ENCODE measurements at regions not wholly inside any gene's neighbourhood (a gene's known extent, or its start where the extent isn't known, plus 50 kb on each side); places are given as distances from the start of the nearest gene placed in this dataset.
"Not testable (repeated sequence)": the region's sequence is repeated elsewhere in the genome, so short reads cannot be mapped to it uniquely, and the experiment has no call there.

GRCh38 chr22:35183917-35184316 is 73.4 kb upstream of the HMGXB4 start:
- Histone ChIP-seq H3K27me3 (ENCODE audit: control insufficient read depth in 1 of 2, insufficient read depth in 2 of 2, low read length in 2 of 2) (no peaks in the 10 kb centered on the region), H3K36me3 (ENCODE audit: control insufficient read depth in 2 of 2, insufficient read depth in 2 of 2, low read length in 2 of 2) (no peaks in the 10 kb centered on the region), H3K27ac (ENCODE audit: low read length) (no peak overlapping the region), H3K4me3 (ENCODE audit: low read length in 2 of 2) (no peak overlapping the region), H3K9me3 (ENCODE audit: control insufficient read depth in 2 of 2, low read length in 2 of 2) (peaks cover under 1 to 2% of the 10 kb centered on the region in 2 donors), H3K4me1 (ENCODE audit: control insufficient read depth, insufficient read depth, low read length) (no peaks in the 10 kb centered on the region), H3K9ac (ENCODE audit: low read length in 2 of 2) (no peak overlapping the region)

- H3K4me3 ChIP-seq (ENCODE audit: low read length in 2 of 2), result no peak overlapping the region
- no peaks in the 10 kb centered on the region for H3K36me3 ChIP-seq (ENCODE audit: control insufficient read depth in 2 of 2, insufficient read depth in 2 of 2, low read length in 2 of 2)
- no peak overlapping the region for H3K9ac ChIP-seq (ENCODE audit: low read length in 2 of 2)
- no peak overlapping the region for H3K27ac ChIP-seq (ENCODE audit: low read length)
- H3K4me1 ChIP-seq (ENCODE audit: control insufficient read depth, insufficient read depth, low read length), result no peaks in the 10 kb centered on the region
- H3K9me3 ChIP-seq (ENCODE audit: control insufficient read depth in 2 of 2, low read length in 2 of 2), result peaks cover 6 to 7% of the 10 kb centered on the region in 2 donors
- no peaks in the 10 kb centered on the region for H3K27me3 ChIP-seq (ENCODE audit: control insufficient read depth in 1 of 2, insufficient read depth in 2 of 2, low read length in 2 of 2)
Observed at GRCh38 chr22:35186492-35186891, 70.8 kb upstream of the HMGXB4 start.

GRCh38 chr22:35188930-35189329 is 68.4 kb upstream of the HMGXB4 start:
- H3K36me3 ChIP-seq (ENCODE audit: control insufficient read depth in 2 of 2, insufficient read depth in 2 of 2, low read length in 2 of 2); H3K4me1 ChIP-seq (ENCODE audit: control insufficient read depth, insufficient read depth, low read length); H3K27me3 ChIP-seq (ENCODE audit: control insufficient read depth in 1 of 2, insufficient read depth in 2 of 2, low read length in 2 of 2); H3K27ac ChIP-seq (ENCODE audit: low read length); H3K9ac ChIP-seq (ENCODE audit: low read length in 2 of 2); H3K4me3 ChIP-seq (ENCODE audit: low read length in 2 of 2); H3K9me3 ChIP-seq (ENCODE audit: control insufficient read depth in 2 of 2, low read length in 2 of 2): not testable (repeated sequence)

- no peaks in the 10 kb centered on the region for H3K27me3 ChIP-seq (ENCODE audit: control insufficient read depth in 1 of 2, insufficient read depth in 2 of 2, low read length in 2 of 2)
- no peak overlapping the region for H3K27ac ChIP-seq (ENCODE audit: low read length)
- H3K9ac ChIP-seq (ENCODE audit: low read length in 2 of 2), result no peak overlapping the region
- H3K36me3 ChIP-seq (ENCODE audit: control insufficient read depth in 2 of 2, insufficient read depth in 2 of 2, low read length in 2 of 2), result no peaks in the 10 kb centered on the region
- H3K4me1 ChIP-seq (ENCODE audit: control insufficient read depth, insufficient read depth, low read length), result no peaks in the 10 kb centered on the region
- peaks cover 6 to 7% of the 10 kb centered on the region in 2 donors for H3K9me3 ChIP-seq (ENCODE audit: control insufficient read depth in 2 of 2, low read length in 2 of 2)
- H3K4me3 ChIP-seq (ENCODE audit: low read length in 2 of 2), result no peak overlapping the region
Observed at GRCh38 chr22:35189559-35189958, 67.7 kb upstream of the HMGXB4 start.

- peaks cover 6 to 7% of the 10 kb centered on the region in 2 donors for H3K9me3 ChIP-seq (ENCODE audit: control insufficient read depth in 2 of 2, low read length in 2 of 2)
- no peak overlapping the region for H3K4me3 ChIP-seq (ENCODE audit: low read length in 2 of 2)
- H3K36me3 ChIP-seq (ENCODE audit: control insufficient read depth in 2 of 2, insufficient read depth in 2 of 2, low read length in 2 of 2), result no peaks in the 10 kb centered on the region
- peaks cover 0 to under 1% of the 10 kb centered on the region in 2 donors for H3K27me3 ChIP-seq (ENCODE audit: control insufficient read depth in 1 of 2, insufficient read depth in 2 of 2, low read length in 2 of 2)
- H3K27ac ChIP-seq (ENCODE audit: low read length), result no peak overlapping the region
- no peak overlapping the region for H3K9ac ChIP-seq (ENCODE audit: low read length in 2 of 2)
- H3K4me1 ChIP-seq (ENCODE audit: control insufficient read depth, insufficient read depth, low read length), result no peaks in the 10 kb centered on the region
Observed at GRCh38 chr22:35191412-35191811, 65.9 kb upstream of the HMGXB4 start.

- Histone ChIP-seq H3K4me1 (ENCODE audit: control insufficient read depth, insufficient read depth, low read length) (no peaks in the 10 kb centered on the region), H3K36me3 (ENCODE audit: control insufficient read depth in 2 of 2, insufficient read depth in 2 of 2, low read length in 2 of 2) (no peaks in the 10 kb centered on the region), H3K27ac (ENCODE audit: low read length) (no peak overlapping the region), H3K9ac (ENCODE audit: low read length in 2 of 2) (no peak overlapping the region), H3K27me3 (ENCODE audit: control insufficient read depth in 1 of 2, insufficient read depth in 2 of 2, low read length in 2 of 2) (peaks cover 3 to 4% of the 10 kb centered on the region in 2 donors), H3K9me3 (ENCODE audit: control insufficient read depth in 2 of 2, low read length in 2 of 2) (peaks cover 6 to 7% of the 10 kb centered on the region in 2 donors), H3K4me3 (ENCODE audit: low read length in 2 of 2) (no peak overlapping the region)
Observed at GRCh38 chr22:35192129-35192918, 65.0 kb upstream of the HMGXB4 start.

- H3K4me1 ChIP-seq (ENCODE audit: control insufficient read depth, insufficient read depth, low read length), result no peaks in the 10 kb centered on the region
- no peak overlapping the region for H3K27ac ChIP-seq (ENCODE audit: low read length)
- H3K4me3 ChIP-seq (ENCODE audit: low read length in 2 of 2), result no peak overlapping the region
- no peak overlapping the region for H3K9ac ChIP-seq (ENCODE audit: low read length in 2 of 2)
- peaks cover 0 to 2% of the 10 kb centered on the region in 2 donors for H3K9me3 ChIP-seq (ENCODE audit: control insufficient read depth in 2 of 2, low read length in 2 of 2)
- no peaks in the 10 kb centered on the region for H3K36me3 ChIP-seq (ENCODE audit: control insufficient read depth in 2 of 2, insufficient read depth in 2 of 2, low read length in 2 of 2)
- peaks cover 4 to 14% of the 10 kb centered on the region in 2 donors for H3K27me3 ChIP-seq (ENCODE audit: control insufficient read depth in 1 of 2, insufficient read depth in 2 of 2, low read length in 2 of 2)
Observed at GRCh38 chr22:35195226-35195625, 62.1 kb upstream of the HMGXB4 start.

GRCh38 chr22:35195821-35196220 is 61.5 kb upstream of the HMGXB4 start:
- Histone ChIP-seq H3K4me3 (ENCODE audit: low read length in 2 of 2) (no peak overlapping the region), H3K4me1 (ENCODE audit: control insufficient read depth, insufficient read depth, low read length) (no peaks in the 10 kb centered on the region), H3K9ac (ENCODE audit: low read length in 2 of 2) (no peak overlapping the region), H3K27me3 (ENCODE audit: control insufficient read depth in 1 of 2, insufficient read depth in 2 of 2, low read length in 2 of 2) (peaks cover 4 to 14% of the 10 kb centered on the region in 2 donors), H3K9me3 (ENCODE audit: control insufficient read depth in 2 of 2, low read length in 2 of 2) (peaks cover 0 to 2% of the 10 kb centered on the region in 2 donors), H3K27ac (ENCODE audit: low read length) (no peak overlapping the region), H3K36me3 (ENCODE audit: control insufficient read depth in 2 of 2, insufficient read depth in 2 of 2, low read length in 2 of 2) (no peaks in the 10 kb centered on the region)

- Histone ChIP-seq H3K9me3 (ENCODE audit: control insufficient read depth in 2 of 2, low read length in 2 of 2) (no peaks in the 10 kb centered on the region), H3K9ac (ENCODE audit: low read length in 2 of 2) (no peak overlapping the region), H3K4me3 (ENCODE audit: low read length in 2 of 2) (no peak overlapping the region), H3K36me3 (ENCODE audit: control insufficient read depth in 2 of 2, insufficient read depth in 2 of 2, low read length in 2 of 2) (no peaks in the 10 kb centered on the region), H3K4me1 (ENCODE audit: control insufficient read depth, insufficient read depth, low read length) (no peaks in the 10 kb centered on the region), H3K27ac (ENCODE audit: low read length) (no peak overlapping the region), H3K27me3 (ENCODE audit: control insufficient read depth in 1 of 2, insufficient read depth in 2 of 2, low read length in 2 of 2) (peaks cover 4 to 14% of the 10 kb centered on the region in 2 donors)
Observed at GRCh38 chr22:35197071-35197470, 60.2 kb upstream of the HMGXB4 start.

GRCh38 chr22:35197886-35198285 is 59.4 kb upstream of the HMGXB4 start:
- Histone ChIP-seq H3K27ac (ENCODE audit: low read length) (no peak overlapping the region), H3K4me3 (ENCODE audit: low read length in 2 of 2) (no peak overlapping the region), H3K9me3 (ENCODE audit: control insufficient read depth in 2 of 2, low read length in 2 of 2) (no peaks in the 10 kb centered on the region), H3K9ac (ENCODE audit: low read length in 2 of 2) (no peak overlapping the region), H3K27me3 (ENCODE audit: control insufficient read depth in 1 of 2, insufficient read depth in 2 of 2, low read length in 2 of 2) (peaks cover 4 to 14% of the 10 kb centered on the region in 2 donors), H3K36me3 (ENCODE audit: control insufficient read depth in 2 of 2, insufficient read depth in 2 of 2, low read length in 2 of 2) (no peaks in the 10 kb centered on the region), H3K4me1 (ENCODE audit: control insufficient read depth, insufficient read depth, low read length) (no peaks in the 10 kb centered on the region)

GRCh38 chr22:35198738-35199137 is 58.6 kb upstream of the HMGXB4 start:
- Histone ChIP-seq H3K4me3 (ENCODE audit: low read length in 2 of 2) (no peak overlapping the region), H3K27me3 (ENCODE audit: control insufficient read depth in 1 of 2, insufficient read depth in 2 of 2, low read length in 2 of 2) (peaks cover 4 to 14% of the 10 kb centered on the region in 2 donors), H3K27ac (ENCODE audit: low read length) (no peak overlapping the region), H3K9ac (ENCODE audit: low read length in 2 of 2) (no peak overlapping the region), H3K36me3 (ENCODE audit: control insufficient read depth in 2 of 2, insufficient read depth in 2 of 2, low read length in 2 of 2) (no peaks in the 10 kb centered on the region), H3K4me1 (ENCODE audit: control insufficient read depth, insufficient read depth, low read length) (no peaks in the 10 kb centered on the region), H3K9me3 (ENCODE audit: control insufficient read depth in 2 of 2, low read length in 2 of 2) (no peaks in the 10 kb centered on the region)

Data from stomach smooth muscle (tissue), 2 donors.